HG03575 (cell line): ENCODE measurements at regions not wholly inside any gene's neighbourhood (a gene's known extent, or its start where the extent isn't known, plus 50 kb on each side); places are given as distances from the start of the nearest gene placed in this dataset.

Experiments used
- ATAC-seq: cut with Tn5 transposase; IDR thresholded peaks from one replicate; pipeline ENCODE4 v1.9.1; 2021; ENCODE audit not compliant: unreplicated experiment, insufficient number of reproducible peaks, low FRiP score; ENCODE audit errors: extremely low read depth

DNA sequence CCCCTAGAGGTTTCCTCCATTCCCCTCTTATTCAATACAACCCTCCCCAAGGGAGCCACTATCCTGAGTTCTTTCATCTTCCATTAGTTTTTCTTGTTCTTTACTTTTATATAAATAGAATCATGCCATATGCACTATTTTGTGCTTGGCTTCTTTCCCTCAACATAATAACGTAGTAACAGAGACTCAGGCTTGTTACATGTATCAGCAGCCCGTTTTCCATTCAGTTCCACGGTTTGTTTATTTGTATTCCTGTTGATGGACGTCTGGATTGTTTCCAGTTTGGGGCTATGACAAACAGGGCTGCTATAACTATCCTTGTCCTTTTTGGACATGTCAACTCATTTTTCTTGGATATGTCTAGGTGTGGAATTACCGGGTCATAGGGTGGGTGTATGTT is 264.4 kb upstream of the MKI67 start:
- ATAC-seq: no peak

DNA sequence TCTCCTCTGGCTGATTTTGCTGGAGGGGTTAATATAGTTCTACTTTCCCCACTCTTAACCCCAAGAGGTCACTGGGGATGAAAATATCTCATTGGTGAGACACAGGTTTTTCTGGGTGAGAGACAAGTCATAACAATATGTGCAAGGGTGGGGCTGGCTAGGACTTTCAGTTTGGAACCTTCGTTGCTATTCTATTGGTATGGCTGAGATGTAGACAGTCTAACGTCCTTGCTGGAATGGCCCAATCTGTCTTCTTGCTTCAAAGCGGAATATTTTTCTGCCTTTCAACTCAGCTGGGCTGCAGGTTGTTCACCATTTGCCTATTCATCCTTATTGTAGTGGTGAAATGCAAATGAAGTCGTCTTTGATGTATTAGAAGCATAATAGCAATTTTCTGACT is 267.3 kb upstream of the MKI67 start:
- ATAC-seq: no peak

DNA sequence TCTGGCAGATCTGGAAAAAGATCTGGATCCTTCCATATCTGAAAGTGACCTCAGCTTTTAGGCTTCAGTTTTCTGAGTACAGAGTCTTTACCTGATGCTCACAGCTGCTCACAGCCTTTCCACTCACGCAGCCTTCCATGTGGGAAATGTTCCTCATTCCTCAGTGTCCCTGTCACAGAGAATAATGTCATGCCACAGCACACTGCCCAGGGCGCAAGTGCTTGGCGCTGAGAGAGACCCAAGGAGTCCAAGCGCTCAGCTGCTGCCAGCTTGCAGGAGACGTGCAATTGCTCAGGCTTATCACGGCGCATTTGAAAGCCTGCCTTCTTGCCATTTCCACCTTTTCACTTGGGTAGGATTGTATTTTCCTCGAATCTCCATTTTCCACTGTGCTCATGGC is 271.9 kb upstream of the MKI67 start:
- ATAC-seq: no peak

DNA sequence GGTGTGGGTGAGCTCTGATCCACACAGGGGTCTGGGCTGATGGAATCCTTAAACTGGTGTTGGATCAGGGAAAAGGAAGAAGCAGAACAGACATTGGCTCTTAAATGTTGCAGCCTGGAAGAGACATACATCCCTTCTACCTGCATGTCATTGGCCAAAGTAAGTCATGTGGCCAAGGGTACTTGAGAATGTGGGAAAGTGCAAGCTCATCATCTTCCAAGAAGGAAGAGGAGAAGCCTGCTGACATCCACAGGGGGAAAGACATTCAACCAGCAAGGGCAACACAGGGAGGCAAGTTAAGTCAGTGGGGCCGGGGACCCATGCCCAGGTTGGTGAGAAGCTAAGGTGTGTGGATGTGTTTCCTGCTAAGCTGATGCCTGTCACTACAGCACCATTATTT is 272.8 kb upstream of the MKI67 start:
- no peak for ATAC-seq

DNA sequence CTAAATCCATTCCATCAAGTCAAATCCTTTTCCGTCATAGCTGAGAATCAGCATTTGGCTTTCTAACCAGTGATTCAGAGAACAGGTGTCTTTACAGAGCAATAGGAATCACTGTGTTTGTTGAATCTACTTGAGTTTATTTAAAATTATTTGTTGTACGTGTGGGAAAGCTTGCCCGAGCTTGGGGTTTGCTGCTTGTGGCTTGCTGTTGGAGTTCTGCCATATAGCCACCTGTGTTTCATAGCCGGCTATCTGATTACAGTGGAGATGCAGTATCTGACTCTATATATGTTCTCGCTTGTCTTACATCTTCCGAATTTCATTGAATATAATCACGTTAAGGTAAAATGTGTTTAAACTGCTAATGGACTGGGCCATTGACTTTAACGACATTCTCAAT is 274.3 kb upstream of the MKI67 start:
- ATAC-seq: no peak

DNA sequence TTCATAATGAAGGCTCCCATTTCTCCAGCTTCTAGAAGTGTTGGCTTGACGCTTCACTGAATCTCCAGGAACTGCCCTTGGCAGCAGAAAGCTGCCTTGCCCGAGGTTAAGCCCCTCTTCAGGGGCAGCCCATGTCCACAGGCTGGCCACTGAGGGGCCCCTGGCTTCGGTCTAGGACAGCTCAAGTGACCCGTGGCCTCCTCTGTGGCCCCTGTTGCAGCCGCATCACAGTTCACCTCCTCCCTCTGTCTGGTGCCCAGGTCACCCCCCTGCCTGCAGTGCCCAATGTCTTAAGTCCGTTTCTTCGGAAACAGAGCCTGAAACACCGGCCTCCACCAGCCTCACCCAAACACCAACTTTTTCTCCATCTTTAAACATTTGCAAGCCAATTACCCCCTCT is 279.2 kb upstream of the MKI67 start:
- ATAC-seq: no peak

- no peak for ATAC-seq
Measured at GRCh38 chr10:128411643-128412042, 285.4 kb upstream of the MKI67 start.

DNA sequence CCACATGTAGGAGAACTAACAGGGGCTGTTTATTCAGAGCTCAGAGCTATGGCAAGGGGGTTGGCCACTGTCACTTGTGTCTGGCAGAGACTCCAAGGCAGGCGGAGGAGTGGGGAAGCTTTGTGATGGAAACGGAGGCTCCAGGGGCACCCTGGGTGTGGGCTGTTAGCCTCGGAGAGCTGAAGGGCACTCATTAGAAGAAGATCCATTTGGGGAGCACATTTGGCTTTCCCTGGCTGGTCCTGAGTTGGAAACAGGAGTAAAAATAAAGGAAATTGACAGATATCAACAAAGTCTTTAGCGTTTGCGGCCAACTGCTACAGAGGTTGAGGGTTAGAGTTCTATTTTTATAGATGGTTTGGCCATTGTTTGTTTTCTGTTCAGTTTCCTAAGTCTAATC is 288.3 kb upstream of the MKI67 start:
- ATAC-seq: no peak

- ATAC-seq: no peak
Measured at GRCh38 chr10:128416231-128416630, 290.0 kb upstream of the MKI67 start.

DNA sequence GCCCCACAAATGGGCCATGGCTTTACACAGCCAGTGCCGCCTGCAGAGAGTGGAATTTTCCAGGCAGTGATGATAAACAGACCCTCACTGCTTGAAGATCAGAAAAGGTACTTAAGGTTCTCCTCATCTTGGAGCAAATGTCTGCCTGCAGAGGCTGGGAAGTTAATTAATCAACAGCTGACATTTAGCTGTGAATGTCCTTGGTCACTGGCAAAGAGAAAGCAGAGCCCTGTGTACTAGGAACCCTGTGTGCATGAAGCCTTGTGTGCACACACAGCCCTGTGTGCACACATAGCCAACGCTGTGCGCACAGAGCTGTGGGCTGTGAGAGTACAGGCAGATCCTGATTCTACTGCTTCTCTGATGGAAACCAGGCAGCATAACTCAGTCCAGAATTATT is 291.6 kb upstream of the MKI67 start:
- ATAC-seq: no peak

DNA sequence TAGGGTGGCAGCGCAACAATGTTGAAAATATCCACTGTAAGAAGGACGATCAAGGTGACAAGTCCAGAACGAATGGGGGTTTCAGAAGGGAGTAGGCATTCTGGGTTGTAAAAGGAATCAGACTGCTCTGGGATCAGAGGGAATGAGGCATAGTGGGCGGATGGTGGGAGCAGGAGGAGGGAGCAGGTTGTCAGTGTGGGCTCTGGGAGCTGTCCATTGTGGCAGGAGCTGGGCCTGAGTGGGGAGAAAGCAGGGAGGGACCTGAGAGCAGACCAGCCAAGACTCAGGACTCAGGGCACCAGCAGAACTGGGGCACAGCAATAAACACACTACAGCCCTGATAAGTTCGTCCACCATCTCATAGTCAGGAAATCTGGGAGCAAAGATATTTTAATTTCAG is 292.6 kb upstream of the MKI67 start:
- no peak for ATAC-seq

DNA sequence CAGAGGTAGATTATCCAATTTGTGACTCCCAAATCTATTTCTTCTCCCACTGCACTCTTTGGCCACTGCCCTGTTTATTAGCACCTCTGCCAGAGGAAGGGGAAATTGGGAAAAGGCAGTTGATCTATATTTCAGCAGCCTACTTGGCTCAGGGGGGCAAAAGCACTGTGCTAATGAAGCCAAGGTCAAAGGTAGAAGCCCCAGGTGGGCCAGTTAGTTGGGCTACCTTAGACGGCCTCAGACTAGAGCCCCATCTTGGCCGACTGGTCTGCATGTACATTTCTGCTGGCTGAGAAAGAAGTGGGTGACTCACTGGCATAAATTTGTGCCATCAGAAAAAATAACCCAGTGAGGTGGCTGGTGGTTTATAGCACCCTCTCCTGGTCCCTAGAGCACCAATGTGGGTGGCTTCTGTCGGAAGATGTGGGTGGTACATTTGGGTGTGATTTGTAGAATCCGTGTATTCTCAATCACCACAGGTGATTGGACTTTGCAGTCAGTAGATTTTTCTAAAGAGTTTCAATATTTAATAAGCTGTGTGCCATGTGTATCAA is 293.3 kb upstream of the MKI67 start:
- no peak for ATAC-seq

DNA sequence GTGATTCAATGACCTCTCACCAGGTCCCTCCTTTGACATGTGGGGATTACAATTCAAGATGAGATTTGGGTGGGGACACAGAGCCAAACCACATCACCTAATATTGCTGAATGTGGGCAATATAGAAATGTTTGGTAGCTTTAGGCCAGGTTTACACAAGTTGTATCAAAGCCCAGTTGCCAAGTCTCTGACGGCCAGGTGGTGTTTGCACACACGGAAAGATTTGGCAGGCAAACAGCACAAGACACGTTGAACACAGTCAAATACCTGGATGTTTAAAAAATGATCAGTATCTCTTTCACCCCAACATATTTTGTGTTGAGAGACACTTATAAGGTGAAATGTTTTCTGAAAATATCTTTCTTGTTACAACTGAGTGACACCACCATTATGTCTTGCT is 294.4 kb upstream of the MKI67 start:
- ATAC-seq: no peak

GRCh38 chr10:128421371-128422160 is 295.3 kb upstream of the MKI67 start:
- ATAC-seq: no peak

DNA sequence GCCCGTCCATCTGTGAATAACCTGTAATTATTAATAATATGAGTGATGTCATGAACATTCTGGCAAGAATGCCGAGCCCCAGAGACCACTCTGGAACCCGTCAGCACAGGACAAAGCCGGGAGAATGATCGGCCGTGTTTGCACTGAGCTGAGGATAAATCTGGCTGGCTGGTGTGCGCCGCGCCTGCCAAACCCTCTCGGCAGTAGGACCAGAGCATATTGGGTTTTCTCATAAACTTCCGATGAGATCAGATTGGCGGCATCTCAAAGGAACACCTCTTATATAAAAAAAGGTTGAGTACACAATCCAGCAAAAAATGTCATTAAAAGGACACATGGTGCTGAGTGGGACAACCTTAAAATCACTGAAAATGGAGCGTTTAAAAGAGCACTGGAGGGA is 296.0 kb upstream of the MKI67 start:
- no peak for ATAC-seq

DNA sequence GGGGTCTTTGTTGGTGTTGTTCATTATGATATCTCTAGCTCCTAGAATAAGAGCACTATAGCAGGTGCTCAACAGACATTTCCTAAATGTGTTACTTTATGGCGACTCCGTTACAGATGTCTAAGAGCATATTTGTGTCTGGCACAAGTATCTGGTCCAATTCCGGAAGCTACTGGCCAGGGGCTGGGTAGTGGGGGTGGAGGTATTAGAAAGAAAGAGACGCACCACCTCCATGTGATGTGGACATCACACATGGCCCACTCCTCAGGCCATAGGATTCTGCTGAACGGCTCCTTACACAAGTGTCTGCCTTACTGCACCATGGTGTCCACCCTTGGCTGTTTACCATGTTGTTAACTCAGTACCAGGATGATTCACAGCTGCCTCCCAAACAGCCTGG is 296.8 kb upstream of the MKI67 start:
- ATAC-seq: no peak

- no peak for ATAC-seq
Measured at GRCh38 chr10:128429321-128429720, 303.1 kb upstream of the MKI67 start.

- ATAC-seq: no peak
Measured at GRCh38 chr10:128429835-128430513, 303.8 kb upstream of the MKI67 start.

DNA sequence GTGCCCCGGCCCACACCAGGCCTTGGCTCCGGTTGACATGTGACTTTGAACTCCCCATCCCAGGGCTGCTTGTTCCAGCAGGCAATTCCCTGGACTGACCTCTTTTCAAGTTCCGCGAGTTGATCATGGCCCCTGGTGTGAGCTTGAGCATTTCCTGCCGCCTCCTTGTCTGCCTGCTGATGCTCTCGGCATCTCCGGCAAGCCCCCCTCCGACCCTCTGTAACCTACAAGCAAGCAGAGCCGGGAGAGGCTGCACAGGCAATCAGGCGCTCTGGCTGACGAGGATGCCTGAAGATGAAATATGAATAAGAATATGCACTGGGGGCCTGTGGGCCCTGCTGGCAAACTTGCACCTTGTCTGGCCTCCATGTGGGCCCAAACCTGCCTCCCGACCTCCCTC is 304.9 kb upstream of the MKI67 start:
- ATAC-seq: no peak

GRCh38 chr10:128431506-128431905 is 305.3 kb upstream of the MKI67 start:
- ATAC-seq: no peak
